ENCODE measurements at regions not wholly inside any gene's neighbourhood (a gene's known extent, or its start where the extent isn't known, plus 50 kb on each side); places are given as distances from the start of the nearest gene placed in this dataset.

GRCh38 chrX:57204306-57204705 lies 67.1 kb upstream of the SPIN2A start:
- no peak for DNase-seq
- no peak for ATAC-seq

- DNase-seq (no peak), ATAC-seq (no peak)
Measured at GRCh38 chrX:57211906-57212305, 74.6 kb upstream of the FAAH2 start.

GRCh38 chrX:57227691-57228090 lies 58.8 kb upstream of the FAAH2 start:
- DNase-seq (peak; percentile 3), ATAC-seq (no peak)

- no peak for DNase-seq
- ATAC-seq = no peak
Measured at GRCh38 chrX:57232658-57233360, 53.7 kb upstream of the FAAH2 start.

Data from stimulated activated naive CD8-positive, alpha-beta T cell treated with anti-CD3 and anti-CD28 coated beads, Interleukin-15, Interleukin-2, amounts not matched to agents 100 U/mL and 50 U/mL, for 24 hours (primary cell).